ENCODE measurements at regions not wholly inside any gene's neighbourhood (a gene's known extent, or its start where the extent isn't known, plus 50 kb on each side); places are given as distances from the start of the nearest gene placed in this dataset.
"Not testable (repeated sequence)": the region's sequence is repeated elsewhere in the genome, so short reads cannot be mapped to it uniquely, and the experiment has no call there.

DNA sequence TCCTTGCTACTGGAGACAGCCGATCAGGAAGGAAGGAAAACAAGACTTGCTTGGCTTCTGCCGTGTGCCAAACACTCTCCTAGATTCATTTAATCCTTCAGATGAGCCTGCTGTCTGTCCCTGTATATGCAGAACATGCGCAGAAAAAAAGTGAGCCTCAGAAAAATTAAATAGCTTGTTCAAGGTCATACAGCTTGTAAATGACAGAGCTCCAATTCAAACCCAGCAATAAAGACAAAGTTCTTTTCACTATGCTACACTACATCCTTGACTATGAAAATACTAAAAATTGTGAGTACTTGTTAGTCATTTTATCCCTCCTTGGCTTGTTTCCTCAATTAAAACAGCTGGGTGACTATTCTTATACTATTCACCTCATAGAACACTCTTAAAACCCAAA lies 121.4 kb downstream of the KCNRG start:
- TF ChIP-seq, protein P1, sequence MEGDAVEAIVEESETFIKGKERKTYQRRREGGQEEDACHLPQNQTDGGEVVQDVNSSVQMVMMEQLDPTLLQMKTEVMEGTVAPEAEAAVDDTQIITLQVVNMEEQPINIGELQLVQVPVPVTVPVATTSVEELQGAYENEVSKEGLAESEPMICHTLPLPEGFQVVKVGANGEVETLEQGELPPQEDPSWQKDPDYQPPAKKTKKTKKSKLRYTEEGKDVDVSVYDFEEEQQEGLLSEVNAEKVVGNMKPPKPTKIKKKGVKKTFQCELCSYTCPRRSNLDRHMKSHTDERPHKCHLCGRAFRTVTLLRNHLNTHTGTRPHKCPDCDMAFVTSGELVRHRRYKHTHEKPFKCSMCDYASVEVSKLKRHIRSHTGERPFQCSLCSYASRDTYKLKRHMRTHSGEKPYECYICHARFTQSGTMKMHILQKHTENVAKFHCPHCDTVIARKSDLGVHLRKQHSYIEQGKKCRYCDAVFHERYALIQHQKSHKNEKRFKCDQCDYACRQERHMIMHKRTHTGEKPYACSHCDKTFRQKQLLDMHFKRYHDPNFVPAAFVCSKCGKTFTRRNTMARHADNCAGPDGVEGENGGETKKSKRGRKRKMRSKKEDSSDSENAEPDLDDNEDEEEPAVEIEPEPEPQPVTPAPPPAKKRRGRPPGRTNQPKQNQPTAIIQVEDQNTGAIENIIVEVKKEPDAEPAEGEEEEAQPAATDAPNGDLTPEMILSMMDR (conservative IDR thresholded peaks at IDR 0.05; ENCODE audit: low read depth, low read length): no peak
- no peak overlapping the region for H3K4me3 ChIP-seq (ENCODE audit: low read length)
- no peak for DNase-seq (ENCODE audit: low read depth)

DNA sequence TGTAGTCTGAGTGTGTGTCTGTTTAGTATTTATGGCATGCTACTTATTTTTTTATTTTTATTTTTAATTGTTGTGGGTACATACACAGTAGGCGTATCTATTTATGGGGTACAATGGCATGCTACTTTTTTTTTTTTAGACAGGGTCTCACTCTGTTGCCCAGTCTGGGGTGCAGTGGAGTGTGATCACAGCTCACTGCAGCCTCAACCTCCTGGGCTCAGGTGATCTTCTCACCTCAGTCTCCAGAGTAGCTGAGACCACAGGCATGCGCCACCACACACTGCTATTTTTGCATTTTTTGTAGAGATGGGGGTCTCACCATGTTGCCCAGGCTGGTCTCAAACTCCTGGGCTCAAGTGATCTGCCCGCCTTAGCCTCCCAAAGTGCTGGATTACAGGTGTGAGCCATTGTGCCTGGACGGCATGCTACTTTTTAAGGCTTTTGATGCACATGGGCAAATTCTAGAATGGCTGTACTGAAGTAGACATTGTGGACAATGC lies 124.2 kb downstream of the KCNRG start:
- not testable (repeated sequence) for DNase-seq (ENCODE audit: low read depth); H3K4me3 ChIP-seq (ENCODE audit: low read length)

DNA sequence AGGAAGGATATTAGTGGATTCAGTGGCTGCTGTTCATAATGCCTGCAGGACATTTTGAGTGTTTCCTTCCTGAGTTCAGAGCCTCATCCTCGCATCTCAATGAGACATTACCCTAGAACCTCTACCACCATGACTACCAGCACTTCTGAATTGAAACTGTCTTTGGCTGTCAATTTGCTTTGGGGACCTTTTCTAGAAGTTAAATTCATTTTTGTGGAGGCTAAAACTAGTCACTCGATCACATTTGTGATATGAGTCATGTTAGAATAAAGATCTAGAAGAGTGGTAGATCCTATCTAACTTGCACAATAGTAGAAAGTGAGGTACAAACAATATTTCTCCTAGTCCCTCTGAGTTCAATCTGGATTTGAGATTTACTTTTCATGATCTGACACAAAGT lies 124.9 kb downstream of the KCNRG start:
- TF ChIP-seq, protein P1 (conservative IDR thresholded peaks at IDR 0.05; ENCODE audit: low read depth, low read length): no peak
- DNase-seq (ENCODE audit: low read depth): no peak
- no peak overlapping the region for H3K4me3 ChIP-seq (ENCODE audit: low read length)

DNA sequence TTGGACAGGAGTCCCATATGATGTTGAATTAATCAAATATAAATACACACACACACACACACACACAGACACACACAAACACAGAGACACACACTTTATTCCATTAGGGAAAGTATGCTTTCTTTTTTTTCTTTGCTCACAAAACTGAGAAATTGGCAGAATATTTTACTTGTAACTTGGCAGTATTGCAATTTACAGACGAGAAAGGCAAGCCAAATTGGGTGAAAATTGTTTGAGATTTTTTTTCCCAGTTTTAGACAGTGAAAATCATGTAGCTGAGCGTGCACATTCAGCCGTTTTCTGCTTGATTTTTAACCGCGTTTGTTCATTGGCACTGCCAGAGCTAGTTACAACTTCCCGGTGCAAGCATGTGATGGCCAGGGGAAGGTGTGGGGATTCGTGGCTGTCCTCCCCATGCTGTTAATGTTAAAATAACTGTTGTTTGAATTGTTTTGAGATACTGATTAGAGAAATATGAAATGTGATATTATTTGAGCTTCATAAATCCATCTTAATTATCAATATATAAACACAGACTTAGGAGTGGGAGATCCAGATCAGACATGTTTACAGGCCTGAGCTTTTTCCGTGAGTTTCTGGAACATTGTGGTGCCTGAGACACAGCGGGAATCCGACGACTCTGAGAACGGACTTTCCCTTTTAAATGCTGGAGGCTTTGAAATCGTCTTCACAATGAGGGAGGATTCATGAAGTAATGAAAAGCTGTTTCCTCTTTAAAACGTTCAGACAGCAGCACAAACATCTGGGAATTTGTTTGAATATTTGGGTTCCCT lies 125.5 kb downstream of the KCNRG start:
- H3K4me3 ChIP-seq (ENCODE audit: low read length): no peak overlapping the region
- TF ChIP-seq, protein P1 (conservative IDR thresholded peaks at IDR 0.05; ENCODE audit: low read depth, low read length): no peak
- DNase-seq (ENCODE audit: low read depth): no peak

DNA sequence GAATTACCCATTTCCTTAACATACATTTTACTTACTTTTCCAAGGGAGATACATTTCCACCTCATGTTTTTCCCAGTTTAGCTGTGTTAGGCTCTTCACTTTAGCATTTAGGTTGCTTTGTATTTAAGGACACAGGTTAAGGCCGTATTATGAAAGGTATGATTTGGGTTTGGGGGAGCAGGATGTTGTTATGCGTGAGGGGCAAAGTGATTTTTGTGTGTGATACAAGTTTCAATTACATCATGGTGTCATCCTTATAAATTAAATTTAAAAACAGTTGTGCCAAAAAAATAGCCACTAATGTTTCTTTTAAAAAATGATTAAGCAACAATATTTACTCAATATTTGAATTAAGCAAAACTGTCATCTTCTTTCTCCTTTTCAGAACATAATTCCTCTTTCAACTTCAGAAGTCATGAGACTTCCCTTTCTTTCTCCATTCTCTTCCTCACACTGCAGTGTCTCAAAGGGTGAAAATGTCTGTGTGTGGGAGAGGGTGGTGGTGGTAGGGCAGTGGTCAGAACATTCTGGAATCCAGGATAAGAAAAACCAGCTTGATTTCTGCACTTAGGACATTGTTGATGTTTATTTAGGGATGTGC lies 126.2 kb downstream of the KCNRG start:
- H3K4me3 ChIP-seq (ENCODE audit: low read length): no peak overlapping the region
- no peak for DNase-seq (ENCODE audit: low read depth)
- TF ChIP-seq, protein P1 (conservative IDR thresholded peaks at IDR 0.05; ENCODE audit: low read depth, low read length): no peak

DNA sequence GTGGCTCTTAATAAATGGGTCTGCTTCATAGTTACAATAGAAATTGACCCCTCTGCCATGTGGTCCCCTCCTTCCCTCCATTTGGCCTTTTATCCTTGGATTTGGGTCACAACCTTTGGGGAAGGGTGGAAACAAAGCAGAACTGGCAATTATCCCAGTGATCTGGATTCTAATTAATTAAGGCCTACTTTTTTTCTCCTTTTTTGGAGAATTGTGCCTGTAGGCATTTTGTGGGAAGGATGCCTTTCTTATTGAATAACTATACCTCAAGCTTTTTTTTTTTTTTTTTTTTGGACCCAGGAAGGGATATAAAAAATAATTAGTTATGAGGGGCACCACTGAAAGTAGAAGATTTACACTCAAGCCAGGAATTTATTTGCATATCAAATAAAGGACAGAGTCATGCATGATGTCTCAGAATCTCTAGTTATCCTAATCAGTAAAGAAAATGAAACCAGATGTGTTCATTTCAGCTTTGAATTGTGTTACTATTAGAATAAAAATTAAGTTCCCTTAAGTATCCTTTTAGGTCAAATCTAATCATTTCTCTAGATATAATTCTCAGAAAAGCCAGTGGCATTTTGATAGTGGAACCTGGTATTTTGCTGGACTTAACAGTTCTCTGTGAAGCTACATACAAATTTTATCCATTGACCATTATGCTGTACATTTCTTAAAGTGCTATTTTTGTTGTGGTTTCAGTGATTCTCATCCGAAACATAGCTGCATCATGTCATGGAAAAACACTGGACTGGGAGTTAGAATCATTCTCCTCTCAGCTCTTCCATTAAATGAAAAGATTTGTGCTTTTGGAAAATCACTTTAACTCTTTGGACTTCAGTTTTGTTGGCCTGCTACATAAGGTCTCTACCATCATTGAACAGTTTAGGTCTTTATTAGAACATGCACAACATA lies 129.3 kb downstream of the KCNRG start:
- TF ChIP-seq, protein P1 (conservative IDR thresholded peaks at IDR 0.05; ENCODE audit: low read depth, low read length): no peak
- DNase-seq (ENCODE audit: low read depth): no peak
- H3K4me3 ChIP-seq (ENCODE audit: low read length): no peak overlapping the region

DNA sequence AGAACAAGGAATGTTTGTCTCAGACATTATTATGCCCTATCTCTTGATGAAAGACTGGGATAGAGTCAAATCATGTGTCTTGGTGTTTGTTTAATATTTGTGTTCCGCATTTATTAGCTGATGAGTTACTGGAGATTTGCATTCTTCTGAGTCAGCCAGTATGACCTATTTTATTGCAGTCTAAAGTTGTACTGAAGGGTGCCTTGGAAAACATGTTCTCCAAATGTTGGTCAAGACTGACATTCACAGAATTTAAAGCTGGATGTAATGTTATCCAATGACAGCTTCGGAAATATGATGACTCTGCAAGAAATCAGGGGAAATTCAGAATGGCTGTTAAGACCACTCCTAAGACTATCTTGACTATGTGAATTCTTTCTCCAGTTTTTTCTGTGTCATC lies 134.0 kb downstream of the KCNRG start:
- no peak for DNase-seq (ENCODE audit: low read depth)
- no peak overlapping the region for H3K4me3 ChIP-seq (ENCODE audit: low read length)
- TF ChIP-seq, protein P1 (conservative IDR thresholded peaks at IDR 0.05; ENCODE audit: low read depth, low read length): no peak
